ENCODE measurements at regions not wholly inside any gene's neighbourhood (a gene's known extent, or its start where the extent isn't known, plus 50 kb on each side); places are given as distances from the start of the nearest gene placed in this dataset.

- H3K36me3 ChIP-seq = no peaks in the 10 kb centered on the region
- no peak overlapping the region for H3K4me3 ChIP-seq
- no peaks in the 10 kb centered on the region for H3K4me1 ChIP-seq (ENCODE audit: control insufficient read depth in 1 of 2, low read depth in 2 of 2)
- ATAC-seq (ENCODE audit: insufficient number of reproducible peaks, low FRiP score, low read depth) = no peak
- no peak overlapping the region for H3K27ac ChIP-seq
- H3K9me3 ChIP-seq = no peaks in the 10 kb centered on the region
- DNase-seq (ENCODE audit: low spot score) = no peak
- TF ChIP-seq, protein P1, sequence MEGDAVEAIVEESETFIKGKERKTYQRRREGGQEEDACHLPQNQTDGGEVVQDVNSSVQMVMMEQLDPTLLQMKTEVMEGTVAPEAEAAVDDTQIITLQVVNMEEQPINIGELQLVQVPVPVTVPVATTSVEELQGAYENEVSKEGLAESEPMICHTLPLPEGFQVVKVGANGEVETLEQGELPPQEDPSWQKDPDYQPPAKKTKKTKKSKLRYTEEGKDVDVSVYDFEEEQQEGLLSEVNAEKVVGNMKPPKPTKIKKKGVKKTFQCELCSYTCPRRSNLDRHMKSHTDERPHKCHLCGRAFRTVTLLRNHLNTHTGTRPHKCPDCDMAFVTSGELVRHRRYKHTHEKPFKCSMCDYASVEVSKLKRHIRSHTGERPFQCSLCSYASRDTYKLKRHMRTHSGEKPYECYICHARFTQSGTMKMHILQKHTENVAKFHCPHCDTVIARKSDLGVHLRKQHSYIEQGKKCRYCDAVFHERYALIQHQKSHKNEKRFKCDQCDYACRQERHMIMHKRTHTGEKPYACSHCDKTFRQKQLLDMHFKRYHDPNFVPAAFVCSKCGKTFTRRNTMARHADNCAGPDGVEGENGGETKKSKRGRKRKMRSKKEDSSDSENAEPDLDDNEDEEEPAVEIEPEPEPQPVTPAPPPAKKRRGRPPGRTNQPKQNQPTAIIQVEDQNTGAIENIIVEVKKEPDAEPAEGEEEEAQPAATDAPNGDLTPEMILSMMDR (IDR thresholded peaks at IDR 0.05) = no peak
- H3K27me3 ChIP-seq (replicated peaks; ENCODE audit: insufficient read depth) = no peaks in the 10 kb centered on the region
Measured at GRCh38 chrX:39205467-39205866, 404.2 kb downstream of the MID1IP1 start.

DNA sequence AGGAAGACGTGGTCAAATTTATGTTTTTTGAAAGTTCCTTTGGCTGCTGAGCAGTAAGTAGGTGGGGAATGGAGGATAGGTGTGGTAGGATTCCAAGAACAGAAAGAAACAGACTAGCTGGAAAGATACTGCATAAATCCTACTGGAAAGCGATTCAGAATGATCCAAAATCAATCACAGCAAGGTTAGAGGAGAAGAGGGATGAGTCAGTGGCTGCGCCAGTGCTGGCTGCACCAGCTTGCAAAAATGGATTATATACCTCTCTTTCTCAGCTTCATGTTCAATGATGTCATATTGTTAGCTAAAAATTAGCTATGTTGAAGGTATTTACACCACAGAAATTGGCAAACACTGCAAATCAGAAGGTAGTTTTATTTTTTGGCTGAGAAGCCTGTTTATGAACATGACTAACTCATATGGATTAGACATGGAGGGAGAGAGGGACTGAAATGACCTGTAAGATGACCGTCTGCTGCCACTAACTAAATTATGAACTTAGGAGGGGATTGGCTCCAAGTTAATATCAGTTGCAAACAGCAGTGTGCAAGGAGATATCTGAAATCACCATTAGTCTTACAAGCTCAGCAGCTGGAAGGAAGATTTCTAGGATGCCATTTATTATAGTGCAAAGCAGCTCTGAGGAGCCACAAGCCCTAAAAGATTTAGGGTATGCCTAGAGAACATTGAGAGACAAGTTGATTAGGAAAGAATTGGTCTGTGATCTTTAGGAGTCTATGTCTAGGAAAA, 405.3 kb downstream of the MID1IP1 start:
- TF ChIP-seq, protein P1 (IDR thresholded peaks at IDR 0.05) = no peak
- ATAC-seq (ENCODE audit: insufficient number of reproducible peaks, low FRiP score, low read depth) = no peak
- H3K9me3 ChIP-seq = no peaks in the 10 kb centered on the region

GRCh38 chrX:39211501-39211900, 410.2 kb downstream of the MID1IP1 start:
- Histone ChIP-seq H3K4me1 (ENCODE audit: control insufficient read depth in 1 of 2, low read depth in 2 of 2) (no peaks in the 10 kb centered on the region), H3K36me3 (no peaks in the 10 kb centered on the region), H3K27ac (no peak overlapping the region), H3K27me3 (replicated peaks; ENCODE audit: insufficient read depth) (no peaks in the 10 kb centered on the region), H3K4me3 (no peak overlapping the region), H3K9me3 (no peaks in the 10 kb centered on the region)
- TF ChIP-seq, protein P1 (IDR thresholded peaks at IDR 0.05) = no peak
- ATAC-seq (ENCODE audit: insufficient number of reproducible peaks, low FRiP score, low read depth) (no peak), DNase-seq (ENCODE audit: low spot score) (no peak)

More for the DNA sequence above, 405.3 kb downstream of the MID1IP1 start:
- DNase-seq (ENCODE audit: low spot score) = no peak
- Histone ChIP-seq H3K36me3 (no peaks in the 10 kb centered on the region), H3K27me3 (replicated peaks; ENCODE audit: insufficient read depth) (no peaks in the 10 kb centered on the region), H3K27ac (no peak overlapping the region), H3K4me3 (no peak overlapping the region), H3K4me1 (ENCODE audit: control insufficient read depth in 1 of 2, low read depth in 2 of 2) (no peaks in the 10 kb centered on the region)

- ATAC-seq (ENCODE audit: insufficient number of reproducible peaks, low FRiP score, low read depth) (no peak), DNase-seq (ENCODE audit: low spot score) (no peak)
- Histone ChIP-seq H3K4me3 (no peak overlapping the region), H3K27me3 (replicated peaks; ENCODE audit: insufficient read depth) (no peaks in the 10 kb centered on the region), H3K4me1 (ENCODE audit: control insufficient read depth in 1 of 2, low read depth in 2 of 2) (no peaks in the 10 kb centered on the region), H3K9me3 (no peaks in the 10 kb centered on the region), H3K27ac (no peak overlapping the region), H3K36me3 (no peaks in the 10 kb centered on the region)
- TF ChIP-seq, protein P1 (IDR thresholded peaks at IDR 0.05) = no peak
Measured at GRCh38 chrX:39212456-39212855, 411.2 kb downstream of the MID1IP1 start.

DNA sequence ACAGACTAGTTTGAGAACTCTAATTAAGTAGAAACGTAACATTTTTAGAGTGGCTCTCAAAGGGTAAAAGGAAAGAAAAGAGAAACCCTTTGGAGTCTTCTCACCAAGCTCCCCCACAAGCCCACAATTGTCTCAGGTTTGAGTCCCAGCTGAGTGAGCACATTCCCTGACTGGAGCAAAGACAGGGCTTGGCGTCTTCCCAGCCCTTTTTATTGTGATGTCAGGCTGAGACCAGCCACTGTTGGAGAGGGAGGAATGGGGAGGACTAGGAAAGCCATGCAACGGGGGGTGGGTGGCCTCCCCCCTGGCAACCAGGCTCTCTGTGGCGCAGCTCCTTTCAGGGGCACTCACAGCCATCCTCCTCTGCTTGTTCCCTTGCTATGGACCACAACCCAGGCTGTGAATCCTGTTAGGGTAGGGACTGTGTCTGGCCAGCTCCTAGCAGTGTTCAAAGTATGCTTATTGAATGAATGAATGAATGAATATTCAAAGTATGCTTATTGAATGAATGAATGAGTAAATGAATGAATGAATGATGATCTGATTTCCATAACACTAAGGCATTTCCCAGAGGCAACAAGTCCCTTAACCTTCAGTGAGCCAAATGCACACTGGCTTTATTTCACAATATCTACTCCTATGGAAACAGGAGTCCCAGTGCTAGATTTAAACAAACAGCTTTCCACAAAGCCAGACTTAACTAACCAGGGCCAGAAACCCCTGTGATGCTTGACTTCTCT, 413.3 kb downstream of the MID1IP1 start:
- Histone ChIP-seq H3K27me3 (replicated peaks; ENCODE audit: insufficient read depth) (no peaks in the 10 kb centered on the region), H3K4me3 (no peak overlapping the region), H3K27ac (no peak overlapping the region), H3K9me3 (no peaks in the 10 kb centered on the region), H3K36me3 (no peaks in the 10 kb centered on the region), H3K4me1 (ENCODE audit: control insufficient read depth in 1 of 2, low read depth in 2 of 2) (no peaks in the 10 kb centered on the region)
- no peak for DNase-seq (ENCODE audit: low spot score)
- ATAC-seq (ENCODE audit: insufficient number of reproducible peaks, low FRiP score, low read depth) = no peak
- TF ChIP-seq, protein P1 (IDR thresholded peaks at IDR 0.05) = no peak
